Muscle layer of colon (tissue), 2 donors: ENCODE measurements at regions not wholly inside any gene's neighbourhood (a gene's known extent, or its start where the extent isn't known, plus 50 kb on each side); places are given as distances from the start of the nearest gene placed in this dataset.
"Not testable (repeated sequence)": the region's sequence is repeated elsewhere in the genome, so short reads cannot be mapped to it uniquely, and the experiment has no call there.

Source experiments
- H3K27ac ChIP-seq: one replicate; pipeline ENCODE4 v1.7.0; 2013; ENCODE audit warnings: low read depth, mild to moderate bottlenecking, low read length, moderate library complexity
- H3K27me3 ChIP-seq, 2 donors: one replicate each; pipeline ENCODE4 v1.7.0; 2013; ENCODE audit warnings: low read length in 2 of 2, mild to moderate bottlenecking in 2 of 2; ENCODE audit not compliant: insufficient read depth in 2 of 2, control insufficient read depth in 1 of 2
- H3K36me3 ChIP-seq: one replicate; pipeline ENCODE4 v1.7.0; 2013; ENCODE audit warnings: mild to moderate bottlenecking, low read length; ENCODE audit not compliant: insufficient read depth
- H3K4me1 ChIP-seq: one replicate; pipeline ENCODE4 v1.7.0; 2013; ENCODE audit warnings: mild to moderate bottlenecking, low read length; ENCODE audit not compliant: insufficient read depth
- H3K4me3 ChIP-seq, 2 donors: one replicate each; pipeline ENCODE4 v1.7.0; 2013; ENCODE audit warnings: low read length in 2 of 2, low read depth in 1 of 2, mild to moderate bottlenecking in 1 of 2, moderate library complexity in 1 of 2
- H3K9ac ChIP-seq: one replicate; pipeline ENCODE4 v1.7.0; 2013; ENCODE audit warnings: low read length
- H3K9me3 ChIP-seq: one replicate; pipeline ENCODE4 v1.7.0; 2013; ENCODE audit warnings: mild to moderate bottlenecking, low read length
- donor health status: abdominal sarcoma.
- donor health status: Adenocarcinoma of cecum.

GRCh38 chrX:38948046-38948445 lies 146.8 kb downstream of the MID1IP1 start:
- Histone ChIP-seq H3K36me3 (no peaks in the 10 kb centered on the region), H3K4me3 (no peak overlapping the region), H3K27me3 (no peaks in the 10 kb centered on the region), H3K27ac (no peak overlapping the region), H3K9me3 (no peaks in the 10 kb centered on the region), H3K4me1 (no peaks in the 10 kb centered on the region), H3K9ac (no peak overlapping the region)

- no peak overlapping the region for H3K9ac ChIP-seq
- H3K27ac ChIP-seq = no peak overlapping the region
- no peaks in the 10 kb centered on the region for H3K27me3 ChIP-seq
- H3K4me1 ChIP-seq = no peaks in the 10 kb centered on the region
- no peaks in the 10 kb centered on the region for H3K36me3 ChIP-seq
- H3K9me3 ChIP-seq = no peaks in the 10 kb centered on the region
- no peak overlapping the region for H3K4me3 ChIP-seq
Measured at GRCh38 chrX:38954520-38954919, 153.3 kb downstream of the MID1IP1 start.

- H3K27ac ChIP-seq = no peak overlapping the region
- no peaks in the 10 kb centered on the region for H3K27me3 ChIP-seq
- no peaks in the 10 kb centered on the region for H3K4me1 ChIP-seq
- no peak overlapping the region for H3K4me3 ChIP-seq
- no peaks in the 10 kb centered on the region for H3K9me3 ChIP-seq
- no peaks in the 10 kb centered on the region for H3K36me3 ChIP-seq
- no peak overlapping the region for H3K9ac ChIP-seq
Measured at GRCh38 chrX:38959736-38960135, 158.5 kb downstream of the MID1IP1 start.

GRCh38 chrX:38960137-38960536 lies 158.9 kb downstream of the MID1IP1 start:
- Histone ChIP-seq H3K36me3 (no peaks in the 10 kb centered on the region), H3K9me3 (no peaks in the 10 kb centered on the region), H3K4me3 (no peak overlapping the region), H3K4me1 (no peaks in the 10 kb centered on the region), H3K9ac (no peak overlapping the region), H3K27ac (no peak overlapping the region), H3K27me3 (no peaks in the 10 kb centered on the region)

- Histone ChIP-seq H3K36me3 (no peaks in the 10 kb centered on the region), H3K9ac (no peak overlapping the region), H3K9me3 (no peaks in the 10 kb centered on the region), H3K27me3 (no peaks in the 10 kb centered on the region), H3K4me1 (no peaks in the 10 kb centered on the region), H3K27ac (no peak overlapping the region), H3K4me3 (no peak overlapping the region)
Measured at GRCh38 chrX:38961936-38962335, 160.7 kb downstream of the MID1IP1 start.

GRCh38 chrX:38963244-38963643 lies 162.0 kb downstream of the MID1IP1 start:
- not testable (repeated sequence) for H3K27me3 ChIP-seq, H3K4me1 ChIP-seq, H3K9ac ChIP-seq, H3K4me3 ChIP-seq, H3K27ac ChIP-seq, H3K9me3 ChIP-seq, H3K36me3 ChIP-seq

- no peak overlapping the region for H3K9ac ChIP-seq
- peaks cover 12% of the 10 kb centered on the region for H3K4me1 ChIP-seq
- H3K9me3 ChIP-seq = no peaks in the 10 kb centered on the region
- no peak overlapping the region for H3K4me3 ChIP-seq
- H3K36me3 ChIP-seq = no peaks in the 10 kb centered on the region
- H3K27ac ChIP-seq = no peak overlapping the region
- H3K27me3 ChIP-seq = no peaks in the 10 kb centered on the region
Measured at GRCh38 chrX:38965888-38966287, 164.6 kb downstream of the MID1IP1 start.

GRCh38 chrX:38968344-38969216 lies 167.3 kb downstream of the MID1IP1 start:
- Histone ChIP-seq H3K9me3 (no peaks in the 10 kb centered on the region), H3K4me3 (no peak overlapping the region), H3K27me3 (no peaks in the 10 kb centered on the region), H3K4me1 (peaks cover 12% of the 10 kb centered on the region), H3K9ac (no peak overlapping the region), H3K36me3 (no peaks in the 10 kb centered on the region), H3K27ac (no peak overlapping the region)

GRCh38 chrX:38970074-38970473 lies 168.8 kb downstream of the MID1IP1 start:
- Histone ChIP-seq H3K9ac (no peak overlapping the region), H3K27me3 (no peaks in the 10 kb centered on the region), H3K4me1 (peaks cover 12% of the 10 kb centered on the region), H3K27ac (no peak overlapping the region), H3K4me3 (no peak overlapping the region), H3K36me3 (no peaks in the 10 kb centered on the region), H3K9me3 (no peaks in the 10 kb centered on the region)

GRCh38 chrX:38970845-38971244 lies 169.6 kb downstream of the MID1IP1 start:
- no peak overlapping the region for H3K9ac ChIP-seq
- no peaks in the 10 kb centered on the region for H3K27me3 ChIP-seq

GRCh38 chrX:38973322-38973721 lies 172.1 kb downstream of the MID1IP1 start:
- Histone ChIP-seq H3K9ac (no peak overlapping the region), H3K36me3 (no peaks in the 10 kb centered on the region), H3K9me3 (no peaks in the 10 kb centered on the region), H3K27me3 (no peaks in the 10 kb centered on the region), H3K27ac (no peak overlapping the region), H3K4me3 (no peak overlapping the region), H3K4me1 (peaks cover 7% of the 10 kb centered on the region)

More at GRCh38 chrX:38970845-38971244, 169.6 kb downstream of the MID1IP1 start:
- H3K9me3 ChIP-seq = no peaks in the 10 kb centered on the region
- peaks cover 12% of the 10 kb centered on the region for H3K4me1 ChIP-seq
- H3K27ac ChIP-seq = no peak overlapping the region
- no peaks in the 10 kb centered on the region for H3K36me3 ChIP-seq
- H3K4me3 ChIP-seq = no peak overlapping the region

- H3K27ac ChIP-seq = no peak overlapping the region
- H3K4me3 ChIP-seq = no peak overlapping the region
- no peaks in the 10 kb centered on the region for H3K27me3 ChIP-seq
- no peaks in the 10 kb centered on the region for H3K36me3 ChIP-seq
- no peaks in the 10 kb centered on the region for H3K4me1 ChIP-seq
- H3K9me3 ChIP-seq = no peaks in the 10 kb centered on the region
- no peak overlapping the region for H3K9ac ChIP-seq
Measured at GRCh38 chrX:38974542-38974941, 173.3 kb downstream of the MID1IP1 start.
